Muscle of back (tissue), 3 donors: ENCODE measurements at regions not wholly inside any gene's neighbourhood (a gene's known extent, or its start where the extent isn't known, plus 50 kb on each side); places are given as distances from the start of the nearest gene placed in this dataset.

ENCODE experiments used
- DNase-seq, 3 donors: peaks; one replicate each; pipeline versions ENCODE4 v3.0.0 to v3.0.0-alpha.2; 2013

- no peak for DNase-seq
These were observed 288.9 kb upstream of the CCDC196 start for GRCh38 chr14:66197276-66197675.

DNA sequence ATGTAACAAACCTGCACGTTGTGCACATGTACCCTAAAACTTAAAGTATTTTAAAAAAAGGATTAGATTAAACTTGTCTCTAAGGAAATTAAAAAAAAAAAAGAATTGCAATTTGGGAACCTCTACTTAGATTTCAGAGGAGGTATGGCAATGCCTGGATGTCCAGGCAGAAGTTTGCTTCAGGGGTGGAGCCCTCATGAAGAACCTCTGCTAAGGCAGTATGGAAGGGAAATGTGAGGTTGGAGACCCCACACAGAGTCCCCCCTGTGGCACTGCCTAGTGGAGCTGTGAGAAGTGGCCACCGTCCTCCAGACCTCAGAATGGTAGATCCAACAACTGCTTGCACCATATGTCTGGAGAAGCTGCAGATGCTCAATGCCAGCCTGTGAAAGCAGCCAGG, 279.6 kb upstream of the CCDC196 start:
- DNase-seq: no peak

DNA sequence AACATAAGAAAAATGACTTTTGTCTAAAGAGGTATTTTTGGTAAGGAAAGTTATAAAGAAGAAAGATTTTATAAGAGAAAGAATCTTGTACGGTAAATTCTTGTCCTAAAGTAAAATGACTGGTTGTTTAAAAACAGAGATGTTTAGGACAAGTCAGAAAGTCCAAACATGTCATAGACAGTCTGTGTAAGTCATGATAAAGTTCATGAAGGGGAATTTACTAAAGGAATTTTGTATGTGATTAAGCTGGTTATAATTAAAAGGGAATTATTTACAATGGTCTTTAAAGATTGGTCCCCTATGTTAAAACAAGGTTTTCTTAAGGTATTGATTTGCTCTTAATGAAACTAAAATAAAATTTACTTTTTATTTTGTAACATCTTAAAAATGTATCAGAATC, 269.4 kb upstream of the CCDC196 start:
- no peak for DNase-seq

- DNase-seq: no peak
These were observed 266.3 kb upstream of the CCDC196 start for GRCh38 chr14:66219886-66220285.

DNA sequence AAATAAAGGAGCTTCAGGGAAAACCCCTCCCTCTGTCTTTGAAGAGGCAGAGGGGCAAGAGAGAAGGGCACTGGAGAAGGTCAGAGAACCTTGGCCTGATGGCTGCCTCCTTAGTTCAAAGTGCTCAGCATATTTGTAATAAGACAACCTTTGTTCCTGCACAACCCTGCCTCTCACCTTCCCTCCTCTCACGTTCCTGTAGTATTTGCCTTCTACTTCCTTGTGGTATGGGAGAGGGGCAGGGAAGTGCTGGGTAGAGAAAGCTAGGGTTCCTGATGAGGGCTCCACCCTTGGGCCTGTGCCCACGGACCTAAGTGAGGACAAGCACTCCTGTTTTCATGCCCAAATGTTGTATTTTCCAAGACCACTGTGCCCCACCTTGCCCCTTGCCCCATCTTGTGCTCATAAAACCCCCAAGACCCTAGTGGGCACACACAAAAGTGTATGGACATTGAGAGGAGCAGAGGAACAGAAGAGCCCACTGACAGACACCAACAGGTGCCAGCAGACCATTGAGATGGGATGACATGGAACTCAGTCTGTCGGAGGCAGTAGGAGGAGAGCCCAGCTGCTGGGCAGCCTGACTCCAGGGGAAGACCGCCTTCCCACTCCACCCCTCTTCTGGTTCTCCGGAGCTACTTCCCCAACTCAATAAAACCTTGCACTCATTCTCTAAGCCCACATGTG, 261.5 kb upstream of the CCDC196 start:
- DNase-seq: no peak

GRCh38 chr14:66225337-66225736, 260.8 kb upstream of the CCDC196 start:
- DNase-seq: no peak

DNA sequence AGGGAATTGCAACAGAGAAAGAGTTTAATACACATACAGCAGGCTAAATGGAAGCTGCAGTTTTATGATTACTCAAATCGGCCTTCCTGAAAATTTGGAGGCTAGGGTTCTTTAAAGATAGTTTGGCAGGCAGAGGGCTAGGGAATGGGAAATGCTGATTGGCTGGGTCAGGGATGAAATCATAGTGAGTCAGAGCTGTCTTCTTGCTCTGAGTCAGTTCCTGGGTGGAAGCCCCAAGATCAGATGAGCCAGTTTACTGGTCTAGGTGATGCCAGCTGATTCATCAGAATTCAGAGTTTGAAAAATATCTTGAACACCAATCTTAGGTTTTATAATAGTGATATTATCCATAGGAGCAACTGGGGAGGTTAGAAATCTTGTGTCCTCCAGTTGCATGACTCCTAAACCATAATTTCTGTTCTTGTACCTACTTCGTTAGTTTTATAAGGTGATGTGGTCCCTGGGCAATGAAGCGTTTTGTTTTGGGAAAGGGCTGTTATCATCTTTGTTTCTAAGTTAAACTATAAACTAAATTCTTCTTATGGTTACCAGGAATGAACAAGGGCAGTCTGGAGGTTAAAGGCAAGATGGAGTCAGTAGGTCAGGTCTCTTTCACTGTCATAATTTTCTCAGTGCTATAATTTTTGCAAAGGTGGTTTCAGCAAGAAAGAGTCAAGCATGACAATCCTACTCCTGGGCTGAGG, 257.8 kb upstream of the CCDC196 start:
- peak in 1 of 3 donors; percentile 1 for DNase-seq

GRCh38 chr14:66231820-66232219, 254.4 kb upstream of the CCDC196 start:
- DNase-seq: peak in 1 of 3 donors; percentile 26

DNA sequence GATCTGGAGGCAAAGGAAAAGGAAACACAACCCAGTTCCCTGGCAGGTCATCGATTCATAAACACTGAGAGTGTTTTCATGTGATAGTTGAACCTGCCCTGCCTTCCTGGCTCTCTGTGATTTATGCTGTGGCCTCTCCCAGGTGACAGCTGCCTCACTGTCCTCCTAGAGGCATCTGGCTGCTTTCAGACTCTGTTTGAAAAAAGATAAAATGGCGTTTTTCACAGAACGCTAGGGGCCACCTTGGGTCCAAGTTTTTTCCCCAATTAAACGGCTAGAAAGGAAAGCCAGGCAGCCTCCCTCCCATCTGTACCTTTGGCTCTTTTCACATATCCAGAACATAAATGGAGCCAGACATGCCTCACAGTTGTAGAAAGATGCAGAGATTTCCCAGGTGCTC, 252.6 kb upstream of the CCDC196 start:
- no peak for DNase-seq

DNA sequence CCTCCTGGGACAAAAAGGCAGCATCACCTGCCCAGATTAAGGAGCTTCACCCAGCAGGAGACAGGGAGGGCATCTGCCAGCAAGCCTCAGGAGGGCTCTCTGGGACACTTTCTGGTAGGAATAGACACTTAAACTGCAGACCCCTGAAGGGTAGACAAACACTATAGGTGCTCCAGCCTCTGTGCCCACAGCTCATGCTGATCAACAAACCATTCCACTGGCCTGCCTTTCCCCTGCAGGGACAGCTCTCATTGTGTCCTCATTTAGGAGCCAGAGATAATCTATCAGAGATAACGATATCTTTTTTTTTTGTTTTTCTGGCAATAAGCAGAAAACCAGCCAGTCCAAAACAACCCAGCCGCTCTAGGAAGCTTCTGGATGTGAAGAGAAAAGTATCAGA, 251.8 kb upstream of the CCDC196 start:
- DNase-seq: no peak

GRCh38 chr14:66237741-66238140, 248.4 kb upstream of the CCDC196 start:
- DNase-seq: no peak

GRCh38 chr14:66238969-66239368, 247.2 kb upstream of the CCDC196 start:
- DNase-seq: no peak

DNA sequence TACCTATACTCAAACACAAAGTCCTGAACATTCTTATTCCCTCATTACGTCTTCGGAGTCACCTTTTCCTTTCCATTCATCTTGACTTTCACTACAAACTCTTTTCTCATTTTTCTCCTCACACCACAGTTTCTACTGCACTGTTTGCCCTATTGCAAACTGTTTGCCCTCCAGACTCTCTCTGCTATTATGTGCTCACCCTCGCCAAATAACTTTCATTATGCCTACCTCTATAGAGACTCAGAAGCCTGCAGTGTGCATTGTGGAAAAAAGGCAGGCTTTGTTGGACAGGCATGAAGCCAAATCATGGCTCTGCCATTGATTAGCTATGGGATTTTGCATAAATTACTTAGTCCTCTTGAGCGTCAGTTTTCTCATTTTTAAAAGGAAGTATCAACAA, 246.6 kb upstream of the CCDC196 start:
- no peak for DNase-seq

- DNase-seq: no peak
These were observed 246.1 kb upstream of the CCDC196 start for GRCh38 chr14:66240105-66240504.

DNA sequence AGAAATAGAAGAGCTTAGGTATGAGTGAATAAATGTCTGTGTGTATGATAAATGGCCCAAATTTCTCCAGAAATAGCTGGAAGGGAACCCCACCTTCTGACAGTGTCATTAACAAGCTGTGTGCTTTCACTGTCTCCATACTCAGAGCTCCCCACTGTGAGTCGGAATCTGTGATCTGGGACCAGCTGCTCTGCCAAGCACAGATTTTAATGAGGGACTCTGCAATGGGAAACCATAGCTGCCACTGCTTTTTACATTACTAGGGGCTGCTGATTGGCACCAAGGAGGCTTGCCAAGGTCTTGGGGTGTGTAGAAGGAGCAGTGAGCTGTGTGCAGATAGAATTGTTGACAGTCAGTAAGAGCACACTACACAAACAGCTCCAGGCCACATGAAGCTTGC, 244.2 kb upstream of the CCDC196 start:
- no peak for DNase-seq

- no peak for DNase-seq
These were observed 241.3 kb upstream of the CCDC196 start for GRCh38 chr14:66244834-66245233.

- DNase-seq: no peak
These were observed 238.4 kb upstream of the CCDC196 start for GRCh38 chr14:66247662-66248193.

DNA sequence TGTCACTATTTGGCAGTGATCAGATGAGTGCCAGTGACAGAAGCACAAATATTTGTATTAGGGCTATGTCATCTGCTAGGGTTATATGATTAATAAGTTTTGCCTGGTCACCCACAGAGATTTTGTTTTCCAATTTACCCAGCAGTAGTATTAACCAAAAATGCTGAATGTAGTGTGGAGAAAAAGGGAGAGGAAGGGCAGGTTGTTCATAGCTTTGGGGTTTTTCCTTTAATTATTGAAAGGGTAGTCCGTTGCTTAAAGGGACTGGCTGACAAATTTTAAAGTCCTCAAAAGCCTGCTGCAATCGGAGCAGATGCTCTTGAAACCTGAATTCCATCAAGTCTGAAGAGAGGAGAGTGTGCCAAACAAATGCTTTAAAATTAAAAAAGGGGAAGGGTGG, 237.9 kb upstream of the CCDC196 start:
- DNase-seq: no peak

DNA sequence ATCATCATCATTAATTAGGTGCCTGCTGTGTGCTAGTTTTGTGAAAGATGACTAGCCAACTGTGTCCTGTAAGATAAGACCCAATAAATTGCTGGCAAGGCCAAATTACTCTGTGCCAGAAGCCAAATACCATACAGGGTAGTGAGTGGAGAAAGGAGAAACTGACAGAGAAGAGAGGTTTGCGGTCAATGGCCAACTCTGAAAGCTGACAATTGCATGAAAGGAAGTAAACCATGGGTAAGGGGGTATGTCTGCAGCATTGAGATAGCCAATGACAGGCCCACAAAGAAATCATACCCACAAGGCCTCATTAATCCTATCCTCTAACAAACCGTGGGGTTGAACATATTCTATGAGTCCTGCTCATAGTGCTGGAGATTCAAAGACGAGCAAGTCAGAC, 236.6 kb upstream of the CCDC196 start:
- no peak for DNase-seq

GRCh38 chr14:66254038-66254437, 232.1 kb upstream of the CCDC196 start:
- no peak for DNase-seq

DNA sequence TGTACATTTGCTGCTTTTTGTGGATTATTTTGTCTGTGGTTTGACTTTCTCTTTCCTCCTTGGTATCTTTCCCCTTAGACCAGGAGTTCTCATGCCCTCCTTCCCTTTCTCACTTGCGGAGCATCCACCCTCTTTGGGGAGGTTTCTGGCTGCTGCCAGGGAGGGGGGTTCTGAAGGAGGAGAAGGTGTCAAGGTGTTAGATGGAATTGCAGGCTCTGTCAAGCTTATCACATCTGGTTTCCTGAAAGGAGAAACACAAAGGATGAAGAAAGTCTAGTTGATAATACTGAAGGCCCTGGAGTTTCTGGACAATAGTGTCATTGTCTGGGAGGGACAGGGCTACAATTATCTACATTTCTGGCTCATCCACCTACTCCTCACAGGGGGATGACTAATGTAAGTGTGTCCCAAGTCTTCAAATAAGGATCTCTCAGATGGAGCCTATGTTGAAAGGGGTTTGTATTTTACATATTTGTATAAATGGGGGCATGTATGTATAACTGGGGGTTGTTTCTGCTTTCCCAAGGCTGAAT, 217.3 kb upstream of the CCDC196 start:
- no peak for DNase-seq

DNA sequence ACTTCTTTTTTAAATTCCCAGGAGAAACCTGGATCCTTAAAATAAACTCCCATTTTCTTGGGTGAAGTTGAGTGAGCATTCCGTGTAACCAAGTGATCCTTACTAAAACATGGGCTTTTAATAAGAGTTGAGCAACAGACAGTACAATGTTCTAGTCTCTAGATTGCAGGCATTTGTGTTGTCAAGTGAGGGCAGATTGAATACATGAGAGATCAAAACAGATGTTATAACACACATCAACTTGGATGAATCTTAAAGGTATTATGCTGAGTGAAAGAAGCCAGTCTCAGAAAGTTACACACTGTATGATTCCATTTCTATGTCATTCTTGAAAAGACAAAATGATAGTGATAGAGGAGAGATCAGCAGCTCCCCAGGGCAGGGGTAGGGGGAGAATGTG, 213.9 kb upstream of the CCDC196 start:
- DNase-seq: no peak

DNA sequence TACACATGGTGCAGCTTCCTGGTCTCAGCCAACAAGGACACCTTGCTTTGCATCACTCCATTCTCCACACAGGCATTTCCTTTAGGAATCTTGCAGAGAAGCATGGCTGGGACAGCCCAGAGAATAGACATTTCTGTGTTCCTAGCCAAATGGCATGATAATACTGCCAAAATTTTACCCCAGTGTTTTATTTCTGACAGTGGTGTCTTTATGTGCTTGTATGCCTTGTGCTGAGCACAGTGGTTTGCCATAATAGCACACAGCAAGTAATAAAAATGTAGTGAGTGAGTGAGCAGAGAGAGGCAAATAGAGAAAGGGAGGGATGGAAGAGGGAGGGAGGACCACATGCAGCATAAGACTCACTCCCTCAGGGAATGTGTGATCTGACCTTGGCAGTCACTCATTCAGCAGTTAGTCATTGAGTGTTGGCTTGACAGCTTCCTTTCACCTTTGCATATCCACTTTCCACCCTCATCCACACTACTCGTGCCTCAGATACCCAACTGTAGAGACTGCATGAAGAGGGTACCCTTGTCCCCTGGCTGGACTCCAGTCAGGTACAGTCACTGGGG, 212.8 kb upstream of the CCDC196 start:
- no peak for DNase-seq
